Karpas-422 (cell line): ENCODE measurements at regions not wholly inside any gene's neighbourhood (a gene's known extent, or its start where the extent isn't known, plus 50 kb on each side); places are given as distances from the start of the nearest gene placed in this dataset.
"Not testable (repeated sequence)": the region's sequence is repeated elsewhere in the genome, so short reads cannot be mapped to it uniquely, and the experiment has no call there.

ENCODE experiments used
- DNase-seq: peaks from one replicate; pipeline ENCODE4 v3.0.0-alpha.2; 2015
- H2AFZ ChIP-seq: fragments of 200-600 bp; sonication (generic); 2 replicates; pipeline ENCODE4 v1.6.1; 2014; ENCODE audit warnings: antibody characterized with exemption, low read length, mixed read lengths
- H3K27ac ChIP-seq: fragments of 200-600 bp; sonication (generic); 2 replicates; pipeline ENCODE4 v1.5.1; 2014; ENCODE audit warnings: mild to moderate bottlenecking, low read length, moderate library complexity
- H3K27me3 ChIP-seq: fragments of 200-600 bp; sonication (generic); 2 replicates; pipeline ENCODE4 v1.6.1; 2014; ENCODE audit warnings: low read length, mixed read lengths
- H3K36me3 ChIP-seq: fragments of 200-600 bp; sonication (generic); 2 replicates; pipeline ENCODE4 v1.6.1; 2014; ENCODE audit warnings: low read length, mixed read lengths; ENCODE audit not compliant: insufficient read depth
- H3K4me1 ChIP-seq: fragments of 200-600 bp; sonication (generic); 2 replicates; pipeline ENCODE4 v1.6.1; 2014; ENCODE audit warnings: mild to moderate bottlenecking, low read length, mixed read lengths
- H3K4me2 ChIP-seq: fragments of 200-600 bp; sonication (generic); 2 replicates; pipeline ENCODE4 v1.6.1; 2014; ENCODE audit warnings: low read length, low read depth, mild to moderate bottlenecking; ENCODE audit not compliant: poor library complexity, severe bottlenecking
- H3K4me3 ChIP-seq: fragments of 200-600 bp; sonication (generic); 2 replicates; pipeline ENCODE4 v1.5.1; 2014; ENCODE audit warnings: mild to moderate bottlenecking, antibody characterized with exemption, low read length, mixed read lengths
- H3K79me2 ChIP-seq: fragments of 200-600 bp; sonication (generic); 2 replicates; pipeline ENCODE4 v1.6.1; 2014; ENCODE audit warnings: mild to moderate bottlenecking, low read length, mixed read lengths
- H3K9ac ChIP-seq: fragments of 200-600 bp; sonication (generic); 2 replicates; pipeline ENCODE4 v1.6.0; 2014; ENCODE audit warnings: low read length
- H3K9me2 ChIP-seq: fragments of 200-600 bp; sonication (generic), shearing (Covaris generic); replicated peaks from 2 replicates; pipeline ENCODE4 v1.6.0; 2014; ENCODE audit warnings: mild to moderate bottlenecking, low read length, moderate library complexity; ENCODE audit not compliant: insufficient read depth
- H3K9me3 ChIP-seq: fragments of 300-700, 200-600 bp; sonication (generic); 2 replicates; pipeline ENCODE4 v1.6.1; 2014; ENCODE audit warnings: low read length, mixed read lengths
- H4K20me1 ChIP-seq: fragments of 200-600 bp; sonication (generic); 2 replicates; pipeline ENCODE4 v1.6.1; 2014; ENCODE audit warnings: mild to moderate bottlenecking, antibody characterized with exemption, low read length, low read depth; ENCODE audit not compliant: insufficient read depth

DNA sequence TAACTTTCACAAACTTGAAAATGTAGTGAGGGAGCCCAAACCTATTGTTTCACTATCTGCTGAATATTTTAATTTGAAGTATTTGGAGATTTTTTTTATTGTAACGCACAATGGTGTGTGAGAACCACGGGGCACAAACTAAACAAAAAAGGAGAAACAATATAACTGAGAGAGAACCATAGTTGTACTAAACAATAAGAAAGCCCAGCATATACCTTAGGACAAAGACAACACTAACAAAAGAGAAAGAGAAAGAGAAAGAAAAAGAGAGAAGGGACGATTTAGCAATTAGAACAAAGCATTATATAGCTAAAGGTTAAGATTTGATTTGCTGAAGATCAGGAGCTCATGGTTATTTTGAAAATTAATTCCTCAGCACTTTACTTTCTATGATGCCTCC is 906.0 kb upstream of the NXPH2 start:
- Histone ChIP-seq H3K4me3 (no peak overlapping the region), H3K27me3 (no peaks in the 10 kb centered on the region), H3K9ac (no peak overlapping the region), H3K27ac (no peak overlapping the region), H3K4me2 (no peak overlapping the region), H4K20me1 (no peaks in the 10 kb centered on the region), H2AFZ (no peak overlapping the region), H3K36me3 (no peaks in the 10 kb centered on the region), H3K79me2 (no peaks in the 10 kb centered on the region), H3K9me3 (peaks cover 6% of the 10 kb centered on the region; the same call in 1 of the 2 replicates), H3K4me1 (no peaks in the 10 kb centered on the region), H3K9me2 (no peaks in the 10 kb centered on the region)
- DNase-seq, result no peak

DNA sequence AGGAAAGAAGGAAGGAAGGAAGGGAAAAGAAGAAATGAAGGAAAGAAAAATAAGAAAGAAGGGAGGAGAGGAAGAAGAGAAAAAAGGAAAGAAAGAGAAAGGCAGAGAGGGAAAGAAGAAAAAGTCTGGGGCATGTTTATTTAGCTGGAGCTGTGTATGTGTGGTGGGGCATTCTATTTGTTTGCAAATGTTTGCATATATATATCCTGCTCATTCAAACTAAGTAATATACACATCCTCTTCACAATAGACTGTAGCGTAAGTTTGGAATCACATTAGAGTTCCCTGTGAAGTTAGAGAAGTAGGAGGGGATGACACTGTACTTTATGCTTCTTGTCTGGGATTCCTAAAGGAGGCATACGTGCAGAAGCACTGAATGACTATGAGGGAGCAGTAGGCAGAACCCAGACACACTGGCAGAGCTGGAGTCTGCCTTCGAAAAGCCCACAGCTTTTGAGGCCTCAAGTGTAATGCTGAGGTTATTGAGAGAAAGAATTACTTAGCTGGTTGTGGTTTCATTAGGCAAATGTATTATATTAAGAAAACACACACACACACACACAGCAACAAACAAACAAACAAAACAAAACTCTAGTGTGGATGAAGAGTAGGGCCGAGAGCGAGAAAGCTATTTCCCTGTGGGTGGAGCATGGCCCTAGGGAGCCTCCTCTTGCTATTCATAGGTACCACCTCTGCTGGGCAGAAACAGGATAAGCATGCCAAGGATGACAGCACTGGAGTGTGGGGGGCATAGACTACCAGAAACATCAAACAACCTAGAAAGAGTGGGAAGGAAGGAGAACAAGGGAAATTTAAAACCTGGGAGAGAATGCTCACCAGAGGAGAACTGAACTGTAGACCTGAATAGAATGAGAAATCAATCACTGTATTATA is 905.1 kb upstream of the NXPH2 start:
- DNase-seq, result no peak
- Histone ChIP-seq H3K4me3 (no peak overlapping the region), H3K9ac (no peak overlapping the region), H4K20me1 (no peaks in the 10 kb centered on the region), H3K4me2 (no peak overlapping the region), H3K27me3 (no peaks in the 10 kb centered on the region), H3K9me3 (peaks cover 6% of the 10 kb centered on the region; the same call in 1 of the 2 replicates), H2AFZ (no peak overlapping the region), H3K79me2 (no peaks in the 10 kb centered on the region), H3K4me1 (no peaks in the 10 kb centered on the region), H3K27ac (no peak overlapping the region), H3K36me3 (no peaks in the 10 kb centered on the region), H3K9me2 (no peaks in the 10 kb centered on the region)

DNA sequence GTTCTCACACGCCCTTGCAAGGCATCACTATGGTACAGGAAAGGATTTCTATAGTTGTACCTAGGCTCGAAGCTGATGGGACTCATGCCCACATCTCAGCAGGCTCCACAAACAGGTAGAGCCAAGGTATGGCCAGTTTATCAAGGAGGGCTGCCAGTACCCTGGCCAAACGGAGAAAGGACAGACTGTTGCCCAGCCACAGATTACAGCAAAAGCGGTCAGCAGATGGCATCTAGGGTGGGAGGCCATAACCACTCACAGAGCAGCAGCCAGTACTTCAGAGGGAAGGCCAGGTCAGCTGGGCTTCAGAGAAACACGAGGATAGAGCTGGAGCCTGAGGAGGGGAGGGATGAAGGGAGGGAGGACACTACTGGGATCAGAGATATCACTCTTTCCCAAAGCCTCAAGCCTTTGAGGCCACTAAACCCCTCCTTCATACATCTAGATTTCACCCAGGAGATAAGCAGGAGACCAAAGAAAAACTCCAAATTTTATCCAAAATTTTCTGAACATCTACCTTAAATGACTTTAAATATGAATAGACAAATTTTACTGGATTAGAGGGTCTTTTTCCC is 904.2 kb upstream of the NXPH2 start:
- Histone ChIP-seq H3K4me2 (no peak overlapping the region), H3K79me2 (no peaks in the 10 kb centered on the region), H3K9me3 (peaks cover 5% of the 10 kb centered on the region), H3K36me3 (no peaks in the 10 kb centered on the region), H3K4me1 (no peaks in the 10 kb centered on the region), H3K27me3 (no peaks in the 10 kb centered on the region), H3K4me3 (no peak overlapping the region), H3K27ac (no peak overlapping the region), H4K20me1 (no peaks in the 10 kb centered on the region), H2AFZ (no peak overlapping the region), H3K9me2 (no peaks in the 10 kb centered on the region), H3K9ac (no peak overlapping the region)
- DNase-seq, result no peak

DNA sequence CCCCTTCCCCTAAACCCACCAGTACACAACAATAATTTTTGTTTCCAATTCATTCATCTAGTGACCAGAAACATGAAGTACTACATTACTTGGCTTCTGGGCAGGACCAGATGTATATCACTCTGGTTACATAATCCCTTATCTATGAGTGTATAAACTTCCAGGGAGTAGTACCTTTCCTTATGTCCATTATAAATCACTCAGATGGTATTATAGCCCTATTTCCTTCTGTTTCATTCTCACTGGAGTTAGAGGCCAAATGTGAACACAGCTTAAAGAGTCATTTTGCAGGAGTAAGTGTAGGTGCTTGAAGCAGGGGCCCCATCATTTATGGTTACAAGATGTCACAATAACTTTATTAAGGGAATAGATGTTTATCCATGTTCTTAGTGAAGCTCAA is 894.4 kb upstream of the NXPH2 start:
- no peak overlapping the region for H3K4me3 ChIP-seq
- no peaks in the 10 kb centered on the region for H3K79me2 ChIP-seq
- H3K27ac ChIP-seq, result no peak overlapping the region
- no peak overlapping the region for H2AFZ ChIP-seq
- H3K4me1 ChIP-seq, result no peaks in the 10 kb centered on the region
- no peaks in the 10 kb centered on the region for H3K36me3 ChIP-seq
- H3K9me3 ChIP-seq, result peaks cover 8% of the 10 kb centered on the region
- H3K9me2 ChIP-seq, result no peaks in the 10 kb centered on the region
- no peaks in the 10 kb centered on the region for H4K20me1 ChIP-seq
- DNase-seq, result no peak
- no peak overlapping the region for H3K9ac ChIP-seq
- H3K4me2 ChIP-seq, result no peak overlapping the region
- H3K27me3 ChIP-seq, result no peaks in the 10 kb centered on the region

DNA sequence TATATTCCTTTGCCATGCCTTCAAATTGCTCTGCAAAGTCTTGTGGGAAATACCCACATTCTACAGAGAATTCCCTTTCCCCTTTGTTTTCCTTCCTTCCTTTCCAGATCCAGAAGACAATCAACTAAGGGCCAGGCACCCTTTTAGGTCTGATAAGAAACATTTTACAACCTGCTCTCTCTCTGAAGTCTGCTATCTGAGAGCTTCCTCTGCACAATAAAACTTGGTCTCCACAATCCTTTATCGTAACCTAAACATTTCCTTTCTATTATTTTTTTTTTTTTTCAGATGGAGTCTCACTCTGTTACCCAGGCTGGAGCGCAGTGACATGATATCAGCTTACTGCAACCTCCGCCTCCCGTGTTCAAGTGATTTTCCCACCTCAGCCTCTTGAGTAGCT is 893.3 kb upstream of the NXPH2 start:
- not testable (repeated sequence) for H2AFZ ChIP-seq, H3K4me3 ChIP-seq, DNase-seq, H3K36me3 ChIP-seq, H3K27me3 ChIP-seq, H3K79me2 ChIP-seq, H3K9me3 ChIP-seq, H3K9ac ChIP-seq, H3K4me1 ChIP-seq, H3K27ac ChIP-seq, H3K9me2 ChIP-seq, H3K4me2 ChIP-seq, H4K20me1 ChIP-seq

DNA sequence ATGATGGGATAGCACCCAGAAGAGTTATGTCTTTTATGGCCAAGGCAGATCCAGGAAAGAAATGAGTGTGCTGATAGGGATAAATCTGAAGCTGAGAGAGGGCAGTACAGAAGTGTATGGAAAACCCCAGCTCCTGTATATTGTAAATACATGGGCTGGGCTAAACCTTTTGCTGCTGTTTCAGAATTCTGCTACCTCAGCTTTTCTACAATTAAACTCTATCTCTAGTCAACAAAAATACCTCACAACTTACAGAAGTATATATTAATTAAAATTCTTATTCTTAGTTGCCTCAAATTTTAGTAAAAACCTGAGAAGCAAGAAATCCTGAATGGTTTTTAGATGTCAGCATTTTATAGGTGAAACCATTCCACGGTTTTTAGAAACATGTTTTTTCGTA is 889.5 kb upstream of the NXPH2 start:
- no peak for DNase-seq
- Histone ChIP-seq H3K4me1 (no peaks in the 10 kb centered on the region), H3K27me3 (no peaks in the 10 kb centered on the region), H3K27ac (no peak overlapping the region), H3K36me3 (no peaks in the 10 kb centered on the region), H3K9me2 (no peaks in the 10 kb centered on the region), H3K4me2 (no peak overlapping the region), H2AFZ (no peak overlapping the region), H4K20me1 (no peaks in the 10 kb centered on the region), H3K9me3 (peaks cover 12% of the 10 kb centered on the region; the same call in 1 of the 2 replicates), H3K4me3 (no peak overlapping the region), H3K79me2 (no peaks in the 10 kb centered on the region), H3K9ac (no peak overlapping the region)

DNA sequence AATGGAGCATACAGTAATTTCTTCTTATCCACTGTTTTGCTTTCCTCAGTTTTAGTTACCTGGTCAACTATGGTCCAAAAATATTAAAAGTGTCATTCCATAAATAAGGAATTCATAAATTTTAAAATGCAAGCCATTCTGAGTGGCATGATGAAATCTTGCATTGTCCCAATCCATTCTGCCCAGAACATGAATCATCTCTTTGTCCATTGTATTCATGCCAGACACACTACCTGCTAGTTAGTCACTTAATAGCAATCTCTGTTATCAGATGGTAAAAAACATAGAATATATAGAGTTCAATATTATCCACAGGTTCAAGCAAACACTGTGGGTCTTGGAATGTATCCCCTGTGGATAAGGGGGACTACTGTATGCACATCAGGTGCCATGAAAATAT is 872.2 kb upstream of the NXPH2 start:
- no peaks in the 10 kb centered on the region for H3K9me2 ChIP-seq
- no peak overlapping the region for H3K9ac ChIP-seq
- H3K4me1 ChIP-seq, result no peaks in the 10 kb centered on the region
- no peaks in the 10 kb centered on the region for H3K27me3 ChIP-seq
- peaks cover 8% of the 10 kb centered on the region; the same call in 1 of the 2 replicates for H3K9me3 ChIP-seq
- no peak overlapping the region for H3K27ac ChIP-seq
- no peak overlapping the region for H2AFZ ChIP-seq
- no peak overlapping the region for H3K4me3 ChIP-seq
- DNase-seq, result no peak
- no peaks in the 10 kb centered on the region for H4K20me1 ChIP-seq
- H3K4me2 ChIP-seq, result no peak overlapping the region
- no peaks in the 10 kb centered on the region for H3K79me2 ChIP-seq
- no peaks in the 10 kb centered on the region for H3K36me3 ChIP-seq

DNA sequence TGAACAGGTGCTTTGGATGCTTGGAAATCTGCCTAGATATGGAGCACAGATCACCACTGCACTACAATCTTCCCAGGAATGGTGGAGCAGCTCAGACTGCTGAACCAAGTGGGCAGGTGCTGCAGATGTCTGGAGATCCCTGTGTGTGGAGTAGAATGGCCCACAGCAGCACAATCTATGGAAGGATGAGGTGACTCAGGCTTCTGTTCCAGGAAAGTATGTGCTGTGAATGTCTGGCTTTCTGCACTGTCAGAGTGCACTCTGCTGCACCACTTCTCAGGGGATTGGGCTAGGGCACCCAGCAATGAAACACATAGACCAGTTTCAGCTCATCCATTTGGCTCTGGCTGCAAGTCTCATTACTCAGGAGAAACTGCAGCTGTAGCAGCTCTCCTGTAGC is 865.4 kb upstream of the NXPH2 start:
- Histone ChIP-seq H3K9me3 (peaks cover 27% of the 10 kb centered on the region), H4K20me1 (no peaks in the 10 kb centered on the region), H3K9ac (no peak overlapping the region), H3K79me2 (no peaks in the 10 kb centered on the region), H3K4me3 (no peak overlapping the region), H3K27ac (no peak overlapping the region), H3K9me2 (no peaks in the 10 kb centered on the region), H3K4me1 (no peaks in the 10 kb centered on the region), H2AFZ (no peak overlapping the region), H3K27me3 (no peaks in the 10 kb centered on the region), H3K4me2 (no peak overlapping the region), H3K36me3 (no peaks in the 10 kb centered on the region)
- DNase-seq, result no peak
